ENCODE measurements at regions not wholly inside any gene's neighbourhood (a gene's known extent, or its start where the extent isn't known, plus 50 kb on each side); places are given as distances from the start of the nearest gene placed in this dataset.
A peak's percentile ranks its signal among the peaks of the same experiment; 100 is the strongest.

- no peak for DNase-seq
- Histone ChIP-seq H3K27me3 (ENCODE audit: control insufficient read depth, insufficient read depth, low read length) (no peaks in the 10 kb centered on the region), H3K4me1 (ENCODE audit: control insufficient read depth in 2 of 3, insufficient read depth in 2 of 3, low read depth in 1 of 3, low read length in 3 of 3) (no peaks in the 10 kb centered on the region), H3K4me3 (ENCODE audit: low read length in 3 of 3) (no peak overlapping the region), H3K9me3 (ENCODE audit: control insufficient read depth in 2 of 3, insufficient read depth in 1 of 3, low read length in 3 of 3) (no peaks in the 10 kb centered on the region), H3K36me3 (ENCODE audit: control insufficient read depth in 2 of 3, insufficient read depth in 3 of 3, low read length in 3 of 3) (no peaks in the 10 kb centered on the region), H3K27ac (ENCODE audit: low read depth in 2 of 2, low read length in 2 of 2) (no peak overlapping the region), H3K9ac (ENCODE audit: low read length in 3 of 3) (no peak overlapping the region)
- FAIRE-seq = no peak
- no peak for TF ChIP-seq CTCF (IDR thresholded peaks at IDR 0.05; ENCODE audit: borderline replicate concordance, extremely low read depth, insufficient read depth)
- intact Hi-C loops (cut with DNase I) = no loop called here
These were observed 183.3 kb downstream of the MED10 start for GRCh38 chr5:6194906-6195612.

DNA sequence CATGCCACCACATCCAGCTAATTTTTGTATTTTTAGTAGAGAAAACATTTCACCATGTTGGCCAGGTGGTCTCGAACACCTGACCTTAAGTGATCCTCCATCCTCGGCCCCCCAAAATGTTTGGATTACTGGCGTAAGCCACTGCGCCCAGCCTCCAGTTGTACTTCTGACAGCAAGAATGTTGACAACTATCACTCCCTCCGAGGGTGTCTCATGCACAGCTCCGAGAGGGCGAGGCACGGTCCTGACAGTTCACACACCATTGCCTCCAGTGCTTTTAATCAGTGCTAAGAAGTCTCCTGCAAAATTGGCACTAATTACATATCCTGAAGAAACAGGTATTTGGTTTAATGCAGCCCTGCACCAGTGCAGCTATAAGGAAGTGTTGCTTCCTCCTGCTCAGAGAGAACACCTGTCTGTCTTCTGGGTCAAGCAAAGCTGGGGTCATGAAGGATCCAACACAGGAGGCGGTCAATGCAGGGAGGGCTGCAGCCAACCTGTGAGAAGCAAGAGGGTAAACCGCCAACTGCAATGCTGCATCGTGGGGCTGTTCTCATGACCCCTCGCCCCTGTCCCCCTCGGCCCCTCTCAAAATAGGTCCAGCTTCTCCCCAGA, 184.0 kb downstream of the MED10 start:
- Histone ChIP-seq H3K9ac (ENCODE audit: low read length in 3 of 3) (no peak overlapping the region), H3K9me3 (ENCODE audit: control insufficient read depth in 2 of 3, insufficient read depth in 1 of 3, low read length in 3 of 3) (no peaks in the 10 kb centered on the region), H3K4me3 (ENCODE audit: low read length in 3 of 3) (no peak overlapping the region), H3K27me3 (ENCODE audit: control insufficient read depth, insufficient read depth, low read length) (no peaks in the 10 kb centered on the region), H3K27ac (ENCODE audit: low read depth in 2 of 2, low read length in 2 of 2) (no peak overlapping the region), H3K36me3 (ENCODE audit: control insufficient read depth in 2 of 3, insufficient read depth in 3 of 3, low read length in 3 of 3) (no peaks in the 10 kb centered on the region), H3K4me1 (ENCODE audit: control insufficient read depth in 2 of 3, insufficient read depth in 2 of 3, low read depth in 1 of 3, low read length in 3 of 3) (no peaks in the 10 kb centered on the region)
- DNase-seq (no peak), FAIRE-seq (no peak)
- no peak for TF ChIP-seq CTCF (IDR thresholded peaks at IDR 0.05; ENCODE audit: borderline replicate concordance, extremely low read depth, insufficient read depth)
- intact Hi-C loops (cut with DNase I) = no loop called here

DNA sequence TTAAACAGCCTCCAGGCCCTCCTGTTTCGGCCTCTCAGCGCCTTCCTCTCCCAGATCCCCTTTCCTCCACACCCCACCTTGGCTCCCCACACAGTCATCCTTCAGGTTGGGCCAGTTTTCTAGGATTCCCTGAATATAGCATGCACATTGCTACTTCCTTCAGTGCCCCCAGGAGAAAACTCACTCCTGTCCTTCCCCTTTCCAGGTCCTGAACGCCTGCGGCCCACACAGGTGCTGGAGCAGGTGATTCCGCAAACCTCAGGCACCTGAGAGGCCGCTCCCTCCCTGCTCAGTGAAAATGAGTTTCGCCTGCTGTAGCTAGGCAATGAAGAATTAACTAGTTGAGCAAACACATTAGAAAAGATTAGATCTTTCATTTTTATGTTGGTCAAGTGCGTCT, 185.0 kb downstream of the MED10 start:
- Histone ChIP-seq H3K9me3 (ENCODE audit: control insufficient read depth in 2 of 3, insufficient read depth in 1 of 3, low read length in 3 of 3) (no peaks in the 10 kb centered on the region), H3K27ac (ENCODE audit: low read depth in 2 of 2, low read length in 2 of 2) (no peak overlapping the region), H3K4me3 (ENCODE audit: low read length in 3 of 3) (no peak overlapping the region), H3K27me3 (ENCODE audit: control insufficient read depth, insufficient read depth, low read length) (no peaks in the 10 kb centered on the region), H3K4me1 (ENCODE audit: control insufficient read depth in 2 of 3, insufficient read depth in 2 of 3, low read depth in 1 of 3, low read length in 3 of 3) (no peaks in the 10 kb centered on the region), H3K9ac (ENCODE audit: low read length in 3 of 3) (no peak overlapping the region), H3K36me3 (ENCODE audit: control insufficient read depth in 2 of 3, insufficient read depth in 3 of 3, low read length in 3 of 3) (no peaks in the 10 kb centered on the region)
- TF ChIP-seq CTCF (IDR thresholded peaks at IDR 0.05; ENCODE audit: borderline replicate concordance, extremely low read depth, insufficient read depth) = no peak
- intact Hi-C loops (cut with DNase I) = no loop called here
- DNase-seq (peak in 3 of 5 donors; percentile 55 to 75 (median 69)), FAIRE-seq (no peak)
